MCF 10A (cell line): ENCODE measurements at regions not wholly inside any gene's neighbourhood (a gene's known extent, or its start where the extent isn't known, plus 50 kb on each side); places are given as distances from the start of the nearest gene placed in this dataset.

Experiments used
- BruUV-seq: library from RNA; stranded (reverse); fragments of 400-500 nt; replicated peaks from 2 replicates; lab custom pipeline; 2021; lab: Mats Ljungman, UMichigan
- CTCF ChIA-PET: fragments of 300-600 bp; sonication (Branson Sonifier 250); formaldehyde crosslinking; extraction: SDS; loops from one replicate; lab custom pipeline; 2021; ENCODE audit warnings: antibody characterized with exemption, inconsistent platforms; lab: Yijun Ruan, JAX
- POLR2A ChIA-PET: fragments of 300-600, 350-650 bp; sonication (Branson Sonifier 250); formaldehyde crosslinking; extraction: SDS; loops from one replicate; lab custom pipeline; 2020; ENCODE audit warnings: antibody characterized with exemption, inconsistent platforms; lab: Yijun Ruan, JAX
- DNase-seq: peaks from one replicate; pipeline ENCODE4 v3.0.0-alpha.2; 2018; ENCODE audit not compliant: unreplicated experiment
- H3K27ac Mint-ChIP-seq: one replicate; pipeline ENCODE4 v1.8.0; 2022; ENCODE audit warnings: mild to moderate bottlenecking, low read depth, mixed read lengths; ENCODE audit not compliant: unreplicated experiment
- H3K27me3 Mint-ChIP-seq: one replicate; pipeline ENCODE4 v1.8.0; 2022; ENCODE audit warnings: mixed read lengths; ENCODE audit not compliant: insufficient read depth, unreplicated experiment
- H3K36me3 Mint-ChIP-seq: one replicate; pipeline ENCODE4 v1.8.0; 2022; ENCODE audit warnings: mild to moderate bottlenecking, moderate library complexity, mixed read lengths; ENCODE audit not compliant: insufficient read depth, unreplicated experiment
- H3K4me1 Mint-ChIP-seq: one replicate; pipeline ENCODE4 v1.8.0; 2022; ENCODE audit warnings: mixed read lengths; ENCODE audit not compliant: insufficient read depth, unreplicated experiment
- H3K4me3 Mint-ChIP-seq: one replicate; pipeline ENCODE4 v1.8.0; 2022; ENCODE audit warnings: mild to moderate bottlenecking, moderate library complexity, mixed read lengths; ENCODE audit not compliant: unreplicated experiment
- H3K9me3 Mint-ChIP-seq: one replicate; pipeline ENCODE4 v1.8.0; 2022; ENCODE audit warnings: mixed read lengths; ENCODE audit not compliant: unreplicated experiment
- intact Hi-C: fragments of 100-400 bp; cut with micrococcal nuclease; formaldehyde crosslinking; loops from 2 replicates; pipeline ENCODE4 v1.14.1; 2022
- TF ChIP-seq, protein P1 (sequence below): fragments of 200-600 bp; IDR thresholded peaks from one replicate; pipeline ENCODE4 v1.8.0; 2022; ENCODE audit warnings: antibody characterized with exemption, mild to moderate bottlenecking; ENCODE audit not compliant: unreplicated experiment

GRCh38 chr3:174720717-174721116, 138.4 kb upstream of the NAALADL2 start:
- no peaks in the 10 kb centered on the region for H3K9me3 Mint-ChIP-seq
- intact Hi-C loops: no loop called here
- POLR2A ChIA-PET: no interaction called here
- DNase-seq: no peak
- TF ChIP-seq, protein P1, sequence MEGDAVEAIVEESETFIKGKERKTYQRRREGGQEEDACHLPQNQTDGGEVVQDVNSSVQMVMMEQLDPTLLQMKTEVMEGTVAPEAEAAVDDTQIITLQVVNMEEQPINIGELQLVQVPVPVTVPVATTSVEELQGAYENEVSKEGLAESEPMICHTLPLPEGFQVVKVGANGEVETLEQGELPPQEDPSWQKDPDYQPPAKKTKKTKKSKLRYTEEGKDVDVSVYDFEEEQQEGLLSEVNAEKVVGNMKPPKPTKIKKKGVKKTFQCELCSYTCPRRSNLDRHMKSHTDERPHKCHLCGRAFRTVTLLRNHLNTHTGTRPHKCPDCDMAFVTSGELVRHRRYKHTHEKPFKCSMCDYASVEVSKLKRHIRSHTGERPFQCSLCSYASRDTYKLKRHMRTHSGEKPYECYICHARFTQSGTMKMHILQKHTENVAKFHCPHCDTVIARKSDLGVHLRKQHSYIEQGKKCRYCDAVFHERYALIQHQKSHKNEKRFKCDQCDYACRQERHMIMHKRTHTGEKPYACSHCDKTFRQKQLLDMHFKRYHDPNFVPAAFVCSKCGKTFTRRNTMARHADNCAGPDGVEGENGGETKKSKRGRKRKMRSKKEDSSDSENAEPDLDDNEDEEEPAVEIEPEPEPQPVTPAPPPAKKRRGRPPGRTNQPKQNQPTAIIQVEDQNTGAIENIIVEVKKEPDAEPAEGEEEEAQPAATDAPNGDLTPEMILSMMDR: no peak
- H3K4me3 Mint-ChIP-seq: no peak overlapping the region
- H3K36me3 Mint-ChIP-seq: no peaks in the 10 kb centered on the region
- BruUV-seq: no TSS peak
- CTCF ChIA-PET: no interaction called here
- no peaks in the 10 kb centered on the region for H3K27me3 Mint-ChIP-seq
- H3K4me1 Mint-ChIP-seq: no peaks in the 10 kb centered on the region
- no peak overlapping the region for H3K27ac Mint-ChIP-seq

DNA sequence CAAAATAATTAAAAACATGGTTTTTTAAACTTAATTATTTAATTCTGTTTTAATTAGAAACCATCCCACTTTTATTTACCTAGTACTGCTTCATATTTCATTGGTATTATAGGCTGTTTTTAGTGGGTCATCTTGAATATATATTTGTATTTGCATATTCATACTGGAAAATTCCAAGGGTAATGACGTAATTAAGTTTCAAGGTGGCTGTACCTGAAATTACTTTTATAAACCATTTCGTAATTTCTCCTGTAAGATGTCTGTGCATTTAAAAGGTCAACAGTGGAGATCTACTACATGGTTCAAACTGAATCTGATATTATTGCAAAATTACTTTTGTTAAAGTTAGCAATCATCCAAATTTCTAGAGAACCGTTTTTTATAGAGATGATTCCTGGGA, 133.8 kb upstream of the NAALADL2 start:
- H3K36me3 Mint-ChIP-seq: no peaks in the 10 kb centered on the region
- no peak overlapping the region for H3K27ac Mint-ChIP-seq

GRCh38 chr3:174737966-174738365, 121.2 kb upstream of the NAALADL2 start:
- Mint-ChIP-seq H3K4me1 (no peaks in the 10 kb centered on the region), H3K9me3 (no peaks in the 10 kb centered on the region), H3K4me3 (no peak overlapping the region), H3K27me3 (no peaks in the 10 kb centered on the region), H3K27ac (no peak overlapping the region), H3K36me3 (no peaks in the 10 kb centered on the region)
- intact Hi-C loops: no loop called here
- CTCF ChIA-PET: no interaction called here
- no peak for DNase-seq
- BruUV-seq: no TSS peak
- TF ChIP-seq, protein P1: no peak
- POLR2A ChIA-PET: no interaction called here

More for the DNA sequence above, 133.8 kb upstream of the NAALADL2 start:
- CTCF ChIA-PET: no interaction called here
- no peaks in the 10 kb centered on the region for H3K4me1 Mint-ChIP-seq
- no peaks in the 10 kb centered on the region for H3K9me3 Mint-ChIP-seq
- H3K4me3 Mint-ChIP-seq: no peak overlapping the region
- no TSS peak for BruUV-seq
- POLR2A ChIA-PET: no interaction called here
- H3K27me3 Mint-ChIP-seq: no peaks in the 10 kb centered on the region
- TF ChIP-seq, protein P1: no peak
- intact Hi-C loops: no loop called here
- no peak for DNase-seq

DNA sequence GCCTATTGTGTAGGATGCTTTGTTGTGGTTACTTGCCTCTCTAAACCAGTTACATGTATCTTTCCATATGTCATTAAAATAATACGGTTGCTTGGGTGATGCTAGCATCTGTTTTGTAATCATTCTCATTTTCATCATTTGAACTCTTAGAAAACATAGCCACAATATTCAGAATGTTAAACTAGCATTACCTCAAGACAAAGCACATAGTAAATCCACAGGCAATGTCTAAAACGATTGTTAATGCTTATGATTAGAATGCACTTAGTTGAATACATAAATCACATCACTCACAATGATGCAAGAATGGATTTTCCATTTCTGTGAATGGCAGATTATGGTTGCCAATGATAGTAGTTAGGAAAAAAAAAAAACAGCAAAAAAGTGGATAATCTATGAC, 110.0 kb upstream of the NAALADL2 start:
- CTCF ChIA-PET: no interaction called here
- POLR2A ChIA-PET: no interaction called here
- Mint-ChIP-seq H3K27me3 (no peaks in the 10 kb centered on the region), H3K9me3 (no peaks in the 10 kb centered on the region), H3K4me3 (no peak overlapping the region), H3K27ac (no peak overlapping the region), H3K4me1 (no peaks in the 10 kb centered on the region), H3K36me3 (no peaks in the 10 kb centered on the region)
- BruUV-seq: no TSS peak
- intact Hi-C loops: no loop called here
- DNase-seq: no peak
- TF ChIP-seq, protein P1: no peak
